ENCODE measurements at regions not wholly inside any gene's neighbourhood (a gene's known extent, or its start where the extent isn't known, plus 50 kb on each side); places are given as distances from the start of the nearest gene placed in this dataset.

DNA sequence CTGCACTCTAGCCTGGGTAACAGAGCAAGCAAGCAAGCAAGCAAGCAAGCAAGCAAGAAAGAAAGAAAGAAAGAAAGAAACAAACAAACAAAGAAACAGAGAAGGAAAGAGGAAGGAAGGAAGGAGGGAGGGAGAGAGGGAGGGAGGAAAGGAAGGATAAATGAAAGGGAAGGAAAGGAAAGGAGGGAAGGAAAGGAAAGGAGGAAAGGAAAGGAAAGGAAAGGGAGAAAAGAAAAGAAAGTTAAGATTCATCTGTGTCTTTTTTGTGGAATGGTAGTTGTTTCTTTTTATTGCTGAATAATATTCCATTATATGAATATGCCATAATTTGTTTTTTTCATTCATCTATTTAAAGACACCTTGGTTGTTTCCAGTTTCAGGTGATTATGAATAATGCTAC lies 506.9 kb upstream of the NAALADL2 start:
- TF ChIP-seq, protein P1, sequence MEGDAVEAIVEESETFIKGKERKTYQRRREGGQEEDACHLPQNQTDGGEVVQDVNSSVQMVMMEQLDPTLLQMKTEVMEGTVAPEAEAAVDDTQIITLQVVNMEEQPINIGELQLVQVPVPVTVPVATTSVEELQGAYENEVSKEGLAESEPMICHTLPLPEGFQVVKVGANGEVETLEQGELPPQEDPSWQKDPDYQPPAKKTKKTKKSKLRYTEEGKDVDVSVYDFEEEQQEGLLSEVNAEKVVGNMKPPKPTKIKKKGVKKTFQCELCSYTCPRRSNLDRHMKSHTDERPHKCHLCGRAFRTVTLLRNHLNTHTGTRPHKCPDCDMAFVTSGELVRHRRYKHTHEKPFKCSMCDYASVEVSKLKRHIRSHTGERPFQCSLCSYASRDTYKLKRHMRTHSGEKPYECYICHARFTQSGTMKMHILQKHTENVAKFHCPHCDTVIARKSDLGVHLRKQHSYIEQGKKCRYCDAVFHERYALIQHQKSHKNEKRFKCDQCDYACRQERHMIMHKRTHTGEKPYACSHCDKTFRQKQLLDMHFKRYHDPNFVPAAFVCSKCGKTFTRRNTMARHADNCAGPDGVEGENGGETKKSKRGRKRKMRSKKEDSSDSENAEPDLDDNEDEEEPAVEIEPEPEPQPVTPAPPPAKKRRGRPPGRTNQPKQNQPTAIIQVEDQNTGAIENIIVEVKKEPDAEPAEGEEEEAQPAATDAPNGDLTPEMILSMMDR (IDR thresholded peaks at IDR 0.05), result no peak
- TF ChIP-seq POLR2AphosphoS5 (IDR thresholded peaks at IDR 0.05), result no peak
